MM.1S (cell line): ENCODE measurements at regions not wholly inside any gene's neighbourhood (a gene's known extent, or its start where the extent isn't known, plus 50 kb on each side); places are given as distances from the start of the nearest gene placed in this dataset.

Source experiments
- CTCF ChIP-seq: fragments of 300-600 bp; sonication (generic); IDR thresholded peaks from 2 replicates; pipeline ENCODE4 v1.5.1; 2016; ENCODE audit warnings: antibody characterized with exemption, low read length, mixed read lengths
- EZH2 ChIP-seq: fragments of 300-600 bp; sonication (generic); optimal IDR thresholded peaks from 2 replicates; pipeline ENCODE3; 2017; ENCODE audit warnings: low read depth, mild to moderate bottlenecking, antibody characterized with exemption, low read length, mixed read lengths
- EZH2phosphoT487 ChIP-seq: fragments of 300-600 bp; sonication (generic); IDR thresholded peaks from 2 replicates; pipeline ENCODE4 v1.6.1; 2018; ENCODE audit warnings: antibody characterized with exemption, low read length

GRCh38 chr10:78684947-78685346 lies 383.8 kb upstream of the ZMIZ1 start:
- TF ChIP-seq CTCF, result no peak
- no peak for TF ChIP-seq EZH2phosphoT487
- TF ChIP-seq EZH2, result no peak
